GM21360 (cell line): ENCODE measurements at regions not wholly inside any gene's neighbourhood (a gene's known extent, or its start where the extent isn't known, plus 50 kb on each side); places are given as distances from the start of the nearest gene placed in this dataset.
"Not testable (repeated sequence)": the region's sequence is repeated elsewhere in the genome, so short reads cannot be mapped to it uniquely, and the experiment has no call there.

Experiments used
- ATAC-seq: cut with Tn5 transposase; IDR thresholded peaks from one replicate; pipeline ENCODE4 v1.9.1; 2021; ENCODE audit warnings: mild to moderate bottlenecking, moderate library complexity; ENCODE audit not compliant: unreplicated experiment

GRCh38 chr11:100576718-100577021, 110.4 kb upstream of the ARHGAP42 start:
- ATAC-seq, result no peak

GRCh38 chr11:100578831-100579311, 108.2 kb upstream of the ARHGAP42 start:
- ATAC-seq, result no peak

- ATAC-seq, result no peak
Measured at GRCh38 chr11:100581318-100581717, 105.8 kb upstream of the ARHGAP42 start.

GRCh38 chr11:100584201-100584985, 102.7 kb upstream of the ARHGAP42 start:
- no peak for ATAC-seq

GRCh38 chr11:100585728-100586127, 101.4 kb upstream of the ARHGAP42 start:
- ATAC-seq, result no peak

- ATAC-seq, result no peak
Measured at GRCh38 chr11:100586361-100587101, 100.6 kb upstream of the ARHGAP42 start.

GRCh38 chr11:100592619-100593260, 94.3 kb upstream of the ARHGAP42 start:
- no peak for ATAC-seq

GRCh38 chr11:100593291-100593690, 93.8 kb upstream of the ARHGAP42 start:
- ATAC-seq, result no peak

- ATAC-seq, result no peak
Measured at GRCh38 chr11:100594320-100594719, 92.8 kb upstream of the ARHGAP42 start.

GRCh38 chr11:100600941-100601340, 86.1 kb upstream of the ARHGAP42 start:
- ATAC-seq, result no peak

- ATAC-seq, result no peak
Measured at GRCh38 chr11:100602716-100603115, 84.4 kb upstream of the ARHGAP42 start.

GRCh38 chr11:100607761-100608160, 79.3 kb upstream of the ARHGAP42 start:
- not testable (repeated sequence) for ATAC-seq

GRCh38 chr11:100612766-100613165, 74.3 kb upstream of the ARHGAP42 start:
- peak; percentile 96 for ATAC-seq

GRCh38 chr11:100618914-100619313, 68.2 kb upstream of the ARHGAP42 start:
- ATAC-seq, result no peak

- ATAC-seq, result no peak
Measured at GRCh38 chr11:100619484-100619883, 67.6 kb upstream of the ARHGAP42 start.

GRCh38 chr11:100622404-100622803, 64.7 kb upstream of the ARHGAP42 start:
- no peak for ATAC-seq

- no peak for ATAC-seq
Measured at GRCh38 chr11:100624346-100624745, 62.7 kb upstream of the ARHGAP42 start.

GRCh38 chr11:100625041-100625440, 62.0 kb upstream of the ARHGAP42 start:
- no peak for ATAC-seq

GRCh38 chr11:100629671-100630070, 57.4 kb upstream of the ARHGAP42 start:
- no peak for ATAC-seq

GRCh38 chr11:100630898-100631297, 56.2 kb upstream of the ARHGAP42 start:
- no peak for ATAC-seq

GRCh38 chr11:100631316-100631715, 55.8 kb upstream of the ARHGAP42 start:
- no peak for ATAC-seq

- ATAC-seq, result no peak
Measured at GRCh38 chr11:100632941-100633452, 54.1 kb upstream of the ARHGAP42 start.
